ENCODE measurements at regions not wholly inside any gene's neighbourhood (a gene's known extent, or its start where the extent isn't known, plus 50 kb on each side); places are given as distances from the start of the nearest gene placed in this dataset.
A peak's percentile ranks its signal among the peaks of the same experiment; 100 is the strongest.

DNA sequence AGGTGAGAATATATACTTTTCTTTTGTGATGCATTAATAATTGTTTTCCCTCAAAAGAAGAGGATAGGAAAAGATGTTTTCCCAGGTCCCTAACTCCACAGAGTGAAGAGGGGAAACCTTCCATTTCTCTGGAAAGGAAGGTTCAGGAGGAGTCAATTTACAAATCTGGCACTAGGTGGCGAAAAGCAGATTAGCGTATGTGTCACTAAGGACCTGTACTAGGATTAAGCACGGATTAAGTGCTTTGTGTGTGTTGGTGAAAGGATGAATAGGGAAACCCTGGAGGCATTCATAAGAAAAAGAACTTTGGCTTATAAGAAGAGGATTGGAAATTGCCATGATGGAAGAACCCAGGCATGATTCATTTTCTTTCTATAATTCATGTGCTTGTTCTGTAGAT, 410.1 kb upstream of the PLXNA2 start:
- H3K36me3 ChIP-seq (ENCODE audit: control insufficient read depth, insufficient read depth, low read length): no peaks in the 10 kb centered on the region
- no peaks in the 10 kb centered on the region for H3K9me3 ChIP-seq (ENCODE audit: control insufficient read depth, insufficient read depth, low read depth, low read length)
- H3K27me3 ChIP-seq (ENCODE audit: control insufficient read depth, insufficient read depth, low read length): no peaks in the 10 kb centered on the region
- no peak overlapping the region for H3K4me3 ChIP-seq (ENCODE audit: low read depth in 2 of 2, low read length in 2 of 2)
- TF ChIP-seq TCF7L2 (IDR thresholded peaks at IDR 0.05; ENCODE audit: low read depth, low read length): no peak
- peak; percentile 64 for TF ChIP-seq CTCF (IDR thresholded peaks at IDR 0.05)
- no peaks in the 10 kb centered on the region for H3K4me1 ChIP-seq (ENCODE audit: control insufficient read depth, insufficient read depth, low read length)
- ChIA-PET CTCF (interaction anchor here (1.5 kb wide), 1 partner anchor 553 kb away, joined by 3 read pairs; no protein-coding TSS in a partner anchor), POLR2A (no interaction called here)
- in situ Hi-C loops (cut with HindIII; ENCODE audit: low pct_unique_long_range_greater_than_20kb, low sequenced_read_pairs): no loop called here
- BruUV-seq (replicated peaks): no TSS peak
- intact Hi-C loops (cut with micrococcal nuclease; ENCODE audit: unreplicated experiment): loop anchor here (5.0 kb wide), 1 partner anchor 553 kb away; no protein-coding TSS in a partner anchor
- DNase-seq (ENCODE audit: low read depth, low spot score): no peak
- H3K27ac ChIP-seq (ENCODE audit: low read length): no peak overlapping the region
- peak; percentile 70; the same call in 1 of the 2 replicates for ATAC-seq

DNA sequence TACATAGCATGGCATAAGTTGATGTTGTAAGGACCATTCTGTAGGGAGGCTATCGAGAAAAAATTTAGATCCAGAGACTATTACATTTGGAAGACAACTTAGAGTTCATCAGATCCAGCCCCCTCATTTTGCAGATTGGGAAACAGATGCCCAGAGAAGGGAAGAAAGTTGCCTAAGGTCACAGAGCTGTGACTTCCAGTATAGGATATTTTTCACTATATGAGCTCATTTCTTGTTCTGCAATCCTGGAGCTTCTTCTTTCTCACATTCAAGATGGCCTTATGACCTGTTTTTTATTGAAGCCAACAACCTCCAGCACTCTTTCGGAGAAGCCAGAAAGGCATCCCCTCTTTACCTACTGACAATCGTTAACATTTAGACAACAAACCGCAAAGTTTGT, 421.8 kb upstream of the PLXNA2 start:
- Histone ChIP-seq H3K36me3 (ENCODE audit: control insufficient read depth, insufficient read depth, low read length) (no peaks in the 10 kb centered on the region), H3K27me3 (ENCODE audit: control insufficient read depth, insufficient read depth, low read length) (no peaks in the 10 kb centered on the region), H3K9me3 (ENCODE audit: control insufficient read depth, insufficient read depth, low read depth, low read length) (no peaks in the 10 kb centered on the region), H3K4me1 (ENCODE audit: control insufficient read depth, insufficient read depth, low read length) (no peaks in the 10 kb centered on the region), H3K27ac (ENCODE audit: low read length) (no peak overlapping the region), H3K4me3 (ENCODE audit: low read depth in 2 of 2, low read length in 2 of 2) (no peak overlapping the region)
- DNase-seq (ENCODE audit: low read depth, low spot score) (no peak), ATAC-seq (no peak)
- in situ Hi-C loops (cut with HindIII; ENCODE audit: low pct_unique_long_range_greater_than_20kb, low sequenced_read_pairs) (no loop called here), intact Hi-C loops (cut with micrococcal nuclease; ENCODE audit: unreplicated experiment) (no loop called here)
- ChIA-PET CTCF (no interaction called here), POLR2A (no interaction called here)
- no TSS peak for BruUV-seq (replicated peaks)
- no peak for TF ChIP-seq POLR2AphosphoS5 (IDR thresholded peaks at IDR 0.05; ENCODE audit: low read depth, low read length)
- TF ChIP-seq CTCF (IDR thresholded peaks at IDR 0.05): no peak
- TF ChIP-seq SIN3A (IDR thresholded peaks at IDR 0.05; ENCODE audit: borderline replicate concordance, insufficient read depth, low read depth, low read length): no peak
- TF ChIP-seq REST (IDR thresholded peaks at IDR 0.05; ENCODE audit: insufficient read depth in 1 of 2, low read depth in 2 of 2, low read length in 1 of 2): no peak
- TF ChIP-seq TCF7L2 (IDR thresholded peaks at IDR 0.05; ENCODE audit: low read depth, low read length): no peak

- in situ Hi-C loops (cut with HindIII; ENCODE audit: low pct_unique_long_range_greater_than_20kb, low sequenced_read_pairs): no loop called here
- H3K4me1 ChIP-seq (ENCODE audit: control insufficient read depth, insufficient read depth, low read length): no peaks in the 10 kb centered on the region
- DNase-seq (ENCODE audit: low read depth, low spot score) (no peak), ATAC-seq (no peak)
- no peak overlapping the region for H3K27ac ChIP-seq (ENCODE audit: low read length)
- H3K27me3 ChIP-seq (ENCODE audit: control insufficient read depth, insufficient read depth, low read length): no peaks in the 10 kb centered on the region
- no peaks in the 10 kb centered on the region for H3K36me3 ChIP-seq (ENCODE audit: control insufficient read depth, insufficient read depth, low read length)
- intact Hi-C loops (cut with micrococcal nuclease; ENCODE audit: unreplicated experiment): no loop called here
- H3K9me3 ChIP-seq (ENCODE audit: control insufficient read depth, insufficient read depth, low read depth, low read length): no peaks in the 10 kb centered on the region
- ChIA-PET CTCF (no interaction called here), POLR2A (no interaction called here)
- TF ChIP-seq SIN3A (IDR thresholded peaks at IDR 0.05; ENCODE audit: borderline replicate concordance, insufficient read depth, low read depth, low read length) (no peak), REST (IDR thresholded peaks at IDR 0.05; ENCODE audit: insufficient read depth in 1 of 2, low read depth in 2 of 2, low read length in 1 of 2) (peak; percentile 66 to 71)
- no peak overlapping the region for H3K4me3 ChIP-seq (ENCODE audit: low read depth in 2 of 2, low read length in 2 of 2)
- no TSS peak for BruUV-seq (replicated peaks)
These were observed 424.8 kb upstream of the PLXNA2 start for GRCh38 chr1:208668991-208669390.
